ENCODE measurements at regions not wholly inside any gene's neighbourhood (a gene's known extent, or its start where the extent isn't known, plus 50 kb on each side); places are given as distances from the start of the nearest gene placed in this dataset.
"Not testable (repeated sequence)": the region's sequence is repeated elsewhere in the genome, so short reads cannot be mapped to it uniquely, and the experiment has no call there.

- Histone ChIP-seq H3K27ac (no peak overlapping the region), H3K9me3 (no peaks in the 10 kb centered on the region), H3K4me3 (no peak overlapping the region), H3K36me3 (no peaks in the 10 kb centered on the region), H3K27me3 (no peaks in the 10 kb centered on the region), H3K4me1 (no peaks in the 10 kb centered on the region)
- DNase-seq = no peak
- TF ChIP-seq POLR2A (IDR thresholded peaks at IDR 0.05) (no peak), CTCF (IDR thresholded peaks at IDR 0.05) (no peak)
- intact Hi-C loops (cut with DNase I; ENCODE audit: low total_unique reads) = no loop called here
Observed at GRCh38 chr5:44051591-44051990, 337.6 kb downstream of the FGF10 start.

- Histone ChIP-seq H3K27me3 (no peaks in the 10 kb centered on the region), H3K4me1 (no peaks in the 10 kb centered on the region), H3K27ac (no peak overlapping the region), H3K4me3 (no peak overlapping the region), H3K9me3 (no peaks in the 10 kb centered on the region), H3K36me3 (no peaks in the 10 kb centered on the region)
- DNase-seq = peak; percentile 17 to 19
- TF ChIP-seq POLR2A (IDR thresholded peaks at IDR 0.05) (no peak), CTCF (IDR thresholded peaks at IDR 0.05) (no peak)
- intact Hi-C loops (cut with DNase I; ENCODE audit: low total_unique reads) = no loop called here
Observed at GRCh38 chr5:44048276-44048984, 340.8 kb downstream of the FGF10 start.

- Histone ChIP-seq H3K36me3 (no peaks in the 10 kb centered on the region), H3K27me3 (no peaks in the 10 kb centered on the region), H3K4me3 (no peak overlapping the region), H3K4me1 (no peaks in the 10 kb centered on the region), H3K9me3 (no peaks in the 10 kb centered on the region), H3K27ac (peak overlapping the region in 1 of 2 donors; percentile 57)
- TF ChIP-seq POLR2A (IDR thresholded peaks at IDR 0.05) (no peak), CTCF (IDR thresholded peaks at IDR 0.05) (no peak)
- peak; percentile 38 to 49 for DNase-seq
- intact Hi-C loops (cut with DNase I; ENCODE audit: low total_unique reads) = no loop called here
Observed at GRCh38 chr5:44046619-44047364, 342.4 kb downstream of the FGF10 start.

- H3K4me3 ChIP-seq; H3K36me3 ChIP-seq; H3K9me3 ChIP-seq; DNase-seq; H3K4me1 ChIP-seq; H3K27ac ChIP-seq; intact Hi-C loops (cut with DNase I; ENCODE audit: low total_unique reads); H3K27me3 ChIP-seq: not testable (repeated sequence)
Observed at GRCh38 chr5:44044549-44044948, 344.7 kb downstream of the FGF10 start.

- no peaks in the 10 kb centered on the region for H3K36me3 ChIP-seq
- H3K4me3 ChIP-seq = no peak overlapping the region
- H3K9me3 ChIP-seq = no peaks in the 10 kb centered on the region
- no peaks in the 10 kb centered on the region for H3K4me1 ChIP-seq
- no peak overlapping the region for H3K27ac ChIP-seq
- TF ChIP-seq CTCF (IDR thresholded peaks at IDR 0.05) (no peak), POLR2A (IDR thresholded peaks at IDR 0.05) (no peak)
- H3K27me3 ChIP-seq = no peaks in the 10 kb centered on the region
- intact Hi-C loops (cut with DNase I; ENCODE audit: low total_unique reads) = no loop called here
- no peak for DNase-seq
Observed at GRCh38 chr5:44028226-44028625, 361.0 kb downstream of the FGF10 start.

Measured in uterus (tissue), 3 donors.